Activated CD8-positive, alpha-beta T cell treated with anti-CD3 and anti-CD28 coated beads for 36 hours (primary cell): ENCODE measurements at regions not wholly inside any gene's neighbourhood (a gene's known extent, or its start where the extent isn't known, plus 50 kb on each side); places are given as distances from the start of the nearest gene placed in this dataset.

Experiments used
- ATAC-seq: fragments of 200-7000 bp; cut with Tn5 transposase; one replicate; pipeline ENCODE4 v1.10.0; 2021; ENCODE audit warnings: mild to moderate bottlenecking, moderate library complexity
- CTCF ChIA-PET: fragments of 350-600 bp; sonication (Branson Sonifier 250); formaldehyde crosslinking; loops from one replicate; lab custom pipeline; 2021; ENCODE audit warnings: antibody characterized with exemption; lab: Charles Lee
- POLR2A ChIA-PET: fragments of 350-600 bp; sonication (Branson Sonifier 250); formaldehyde crosslinking; loops from one replicate; lab custom pipeline; 2021; ENCODE audit warnings: antibody characterized with exemption; lab: Charles Lee
- DNase-seq: peaks from one replicate; pipeline ENCODE4 v3.0.0-alpha.2; 2020
- H3K27ac Mint-ChIP-seq: one replicate; pipeline ENCODE4 v1.8.0; 2021; ENCODE audit warnings: mild to moderate bottlenecking, mixed read lengths
- H3K27me3 Mint-ChIP-seq: one replicate; pipeline ENCODE4 v1.8.0; 2021; ENCODE audit warnings: mixed read lengths
- H3K36me3 Mint-ChIP-seq: one replicate; pipeline ENCODE4 v1.8.0; 2021; ENCODE audit warnings: low read depth, mixed read lengths
- H3K4me1 Mint-ChIP-seq: one replicate; pipeline ENCODE4 v1.8.0; 2021; ENCODE audit warnings: low read depth, mixed read lengths
- H3K4me3 Mint-ChIP-seq: one replicate; pipeline ENCODE4 v1.8.0; 2021; ENCODE audit warnings: mild to moderate bottlenecking, moderate library complexity, mixed read lengths
- H3K9me3 Mint-ChIP-seq: one replicate; pipeline ENCODE4 v1.8.0; 2021; ENCODE audit warnings: mixed read lengths
- intact Hi-C: fragments of 100-400 bp; cut with micrococcal nuclease; formaldehyde crosslinking; loops from one replicate; pipeline ENCODE4 v1.10.0; 2022
- TF ChIP-seq, protein P1 (sequence below): fragments of 200-600 bp; IDR thresholded peaks from one replicate; pipeline ENCODE4 v1.8.0; 2022; ENCODE audit warnings: antibody characterized with exemption, mild to moderate bottlenecking

DNA sequence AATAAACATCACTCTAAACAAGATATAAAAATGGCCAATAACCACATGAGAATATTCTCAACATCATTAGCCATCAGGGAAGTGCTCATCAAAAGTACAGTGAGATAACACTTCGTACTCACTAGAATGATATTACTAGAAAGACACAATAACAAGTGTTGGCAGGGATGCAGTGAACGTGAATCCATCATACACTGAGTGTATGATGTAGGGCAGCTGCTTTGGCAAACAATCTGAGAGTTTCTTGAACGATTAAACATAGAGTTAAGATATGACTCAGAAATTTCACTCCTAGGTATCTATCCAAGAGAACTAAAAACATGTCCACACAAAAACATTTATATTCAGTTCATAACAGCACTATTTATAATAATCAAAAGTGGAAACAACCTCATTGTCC, 368.9 kb downstream of the PID1 start:
- DNase-seq (no peak), ATAC-seq (no peak)
- POLR2A ChIA-PET = no interaction called here
- no peaks in the 10 kb centered on the region for H3K27me3 Mint-ChIP-seq
- H3K4me1 Mint-ChIP-seq = no peaks in the 10 kb centered on the region
- intact Hi-C loops = no loop called here
- CTCF ChIA-PET = no interaction called here
- TF ChIP-seq, protein P1, sequence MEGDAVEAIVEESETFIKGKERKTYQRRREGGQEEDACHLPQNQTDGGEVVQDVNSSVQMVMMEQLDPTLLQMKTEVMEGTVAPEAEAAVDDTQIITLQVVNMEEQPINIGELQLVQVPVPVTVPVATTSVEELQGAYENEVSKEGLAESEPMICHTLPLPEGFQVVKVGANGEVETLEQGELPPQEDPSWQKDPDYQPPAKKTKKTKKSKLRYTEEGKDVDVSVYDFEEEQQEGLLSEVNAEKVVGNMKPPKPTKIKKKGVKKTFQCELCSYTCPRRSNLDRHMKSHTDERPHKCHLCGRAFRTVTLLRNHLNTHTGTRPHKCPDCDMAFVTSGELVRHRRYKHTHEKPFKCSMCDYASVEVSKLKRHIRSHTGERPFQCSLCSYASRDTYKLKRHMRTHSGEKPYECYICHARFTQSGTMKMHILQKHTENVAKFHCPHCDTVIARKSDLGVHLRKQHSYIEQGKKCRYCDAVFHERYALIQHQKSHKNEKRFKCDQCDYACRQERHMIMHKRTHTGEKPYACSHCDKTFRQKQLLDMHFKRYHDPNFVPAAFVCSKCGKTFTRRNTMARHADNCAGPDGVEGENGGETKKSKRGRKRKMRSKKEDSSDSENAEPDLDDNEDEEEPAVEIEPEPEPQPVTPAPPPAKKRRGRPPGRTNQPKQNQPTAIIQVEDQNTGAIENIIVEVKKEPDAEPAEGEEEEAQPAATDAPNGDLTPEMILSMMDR = no peak
- no peak overlapping the region for H3K4me3 Mint-ChIP-seq
- H3K36me3 Mint-ChIP-seq = no peaks in the 10 kb centered on the region
- peaks cover 5% of the 10 kb centered on the region for H3K9me3 Mint-ChIP-seq
- no peak overlapping the region for H3K27ac Mint-ChIP-seq

DNA sequence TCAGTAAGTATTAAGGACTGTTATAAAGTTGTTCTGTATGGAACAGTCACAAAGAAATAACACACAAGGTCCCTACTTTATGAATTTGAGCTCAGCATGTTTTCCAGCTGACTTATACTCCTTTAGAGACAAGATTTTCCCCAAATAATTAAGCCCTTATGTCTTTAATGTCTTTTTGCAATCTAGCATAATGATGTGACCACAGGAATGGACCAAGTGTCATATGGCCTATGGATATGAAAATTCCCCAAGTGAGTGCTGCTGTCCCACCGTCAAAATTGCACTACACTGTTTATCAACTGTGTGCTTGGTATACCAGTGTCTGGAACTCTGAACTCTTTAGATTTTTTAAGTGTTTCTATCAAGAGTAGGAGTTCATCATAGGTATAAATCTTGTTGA, 369.6 kb downstream of the PID1 start:
- TF ChIP-seq, protein P1 = no peak
- no peak overlapping the region for H3K4me3 Mint-ChIP-seq
- H3K36me3 Mint-ChIP-seq = no peaks in the 10 kb centered on the region
- ChIA-PET POLR2A (no interaction called here), CTCF (no interaction called here)
- no peaks in the 10 kb centered on the region for H3K27me3 Mint-ChIP-seq
- H3K9me3 Mint-ChIP-seq = peaks cover 5% of the 10 kb centered on the region
- no peak overlapping the region for H3K27ac Mint-ChIP-seq
- no peaks in the 10 kb centered on the region for H3K4me1 Mint-ChIP-seq
- no peak for ATAC-seq
- DNase-seq = no peak
- intact Hi-C loops = no loop called here

DNA sequence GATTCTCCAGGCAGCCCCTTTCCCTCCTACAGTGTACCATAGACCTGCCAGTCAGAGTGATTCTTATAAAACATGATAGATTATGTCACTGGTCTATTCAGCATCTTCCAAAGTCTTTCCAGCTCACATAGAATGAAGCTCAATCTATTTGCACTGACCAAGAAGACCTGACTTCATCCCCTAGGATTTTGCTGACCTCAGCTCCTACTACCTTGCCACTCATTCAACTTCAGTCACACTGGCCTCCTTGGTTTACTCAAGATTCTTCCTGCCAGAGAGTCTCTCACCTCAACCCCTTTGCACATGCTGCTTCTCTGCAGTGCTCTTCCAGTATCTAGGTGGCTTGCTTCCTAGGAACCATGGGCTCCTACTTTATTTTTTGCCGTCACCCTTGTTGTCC, 392.9 kb downstream of the PID1 start:
- H3K36me3 Mint-ChIP-seq = no peaks in the 10 kb centered on the region
- no peak overlapping the region for H3K4me3 Mint-ChIP-seq
- CTCF ChIA-PET = no interaction called here
- H3K4me1 Mint-ChIP-seq = no peaks in the 10 kb centered on the region
- POLR2A ChIA-PET = no interaction called here
- no peak for DNase-seq
- H3K27me3 Mint-ChIP-seq = no peaks in the 10 kb centered on the region
- TF ChIP-seq, protein P1 = no peak
- peaks cover 11% of the 10 kb centered on the region for H3K9me3 Mint-ChIP-seq
- intact Hi-C loops = no loop called here
- H3K27ac Mint-ChIP-seq = no peak overlapping the region
- ATAC-seq = no peak

DNA sequence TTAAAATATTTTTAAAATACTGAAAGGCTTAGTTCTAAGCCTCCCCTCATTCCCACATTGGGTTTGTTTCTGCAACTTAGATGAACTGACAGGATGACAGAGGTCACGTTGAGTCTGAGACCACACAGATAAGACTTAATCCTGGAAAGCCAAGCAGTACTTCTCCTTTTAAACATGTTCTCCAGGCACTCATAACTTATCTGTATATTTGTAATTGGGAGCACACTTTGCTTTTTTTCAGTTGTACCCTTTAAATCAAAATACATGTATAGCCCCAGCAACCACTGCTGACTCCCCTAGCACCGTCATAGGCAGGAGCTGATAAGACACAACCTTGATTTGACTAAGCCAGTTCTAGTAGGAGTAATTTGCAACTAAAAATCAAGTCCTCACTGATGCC, 394.8 kb downstream of the PID1 start:
- intact Hi-C loops = no loop called here
- no peak overlapping the region for H3K4me3 Mint-ChIP-seq

DNA sequence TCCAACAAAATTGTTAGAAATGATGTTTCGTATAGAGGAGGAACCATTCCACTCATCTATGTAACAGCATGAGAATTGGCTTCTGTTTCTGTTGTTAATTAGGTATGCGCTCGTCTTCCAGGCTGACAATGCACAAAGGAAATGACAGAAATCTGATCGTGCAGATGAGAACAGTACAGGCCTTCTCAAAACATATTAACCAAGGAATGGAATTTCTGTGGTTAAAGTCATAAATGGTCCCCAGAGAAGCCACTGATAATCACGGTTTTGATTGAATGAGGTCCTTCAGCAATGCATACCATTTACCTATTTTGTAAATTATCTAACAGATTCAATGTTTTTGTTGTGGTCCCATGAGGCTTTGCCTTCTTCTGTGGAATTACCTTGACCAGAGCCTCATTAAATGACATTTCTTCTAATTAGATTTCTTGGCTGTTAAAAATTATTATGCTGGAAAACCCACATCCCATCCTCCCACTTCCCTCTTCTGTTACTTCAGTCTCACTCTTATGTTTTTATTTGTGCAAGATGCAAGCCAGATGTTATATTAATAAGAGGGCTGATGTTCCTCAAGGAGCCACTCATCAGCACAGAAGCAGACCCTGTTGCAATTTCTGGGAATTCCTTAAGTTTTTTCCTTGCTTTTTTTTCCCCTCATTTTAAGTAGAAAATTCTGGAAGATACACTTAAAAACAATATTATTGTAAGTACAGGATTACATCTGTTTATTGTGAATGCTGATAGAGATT, 395.8 kb downstream of the PID1 start:
- no peaks in the 10 kb centered on the region for H3K36me3 Mint-ChIP-seq
- no peak overlapping the region for H3K27ac Mint-ChIP-seq
- TF ChIP-seq, protein P1 = no peak
- intact Hi-C loops = no loop called here
- no peaks in the 10 kb centered on the region for H3K4me1 Mint-ChIP-seq
- H3K4me3 Mint-ChIP-seq = no peak overlapping the region
- ChIA-PET POLR2A (no interaction called here), CTCF (no interaction called here)
- peaks cover 11% of the 10 kb centered on the region for H3K9me3 Mint-ChIP-seq
- H3K27me3 Mint-ChIP-seq = no peaks in the 10 kb centered on the region
- no peak for ATAC-seq
- DNase-seq = no peak

More for the DNA sequence above, 394.8 kb downstream of the PID1 start:
- Mint-ChIP-seq H3K4me1 (no peaks in the 10 kb centered on the region), H3K27ac (no peak overlapping the region), H3K9me3 (peaks cover 10% of the 10 kb centered on the region), H3K36me3 (no peaks in the 10 kb centered on the region), H3K27me3 (no peaks in the 10 kb centered on the region)
- ATAC-seq = no peak
- no peak for DNase-seq
- POLR2A ChIA-PET = no interaction called here
- TF ChIP-seq, protein P1 = no peak
- CTCF ChIA-PET = no interaction called here
